GM21390 (cell line): ENCODE measurements at regions not wholly inside any gene's neighbourhood (a gene's known extent, or its start where the extent isn't known, plus 50 kb on each side); places are given as distances from the start of the nearest gene placed in this dataset.
"Not testable (repeated sequence)": the region's sequence is repeated elsewhere in the genome, so short reads cannot be mapped to it uniquely, and the experiment has no call there.

Experiments used
- ATAC-seq: cut with Tn5 transposase; IDR thresholded peaks from one replicate; pipeline ENCODE4 v1.9.1; 2021; ENCODE audit not compliant: unreplicated experiment

GRCh38 chr4:62791386-62791785 is 1591.3 kb downstream of the ADGRL3 start:
- no peak for ATAC-seq

- ATAC-seq = no peak
Measured at GRCh38 chr4:62771983-62772557, 1571.9 kb downstream of the ADGRL3 start.

- no peak for ATAC-seq
Measured at GRCh38 chr4:62740296-62740695, 1540.2 kb downstream of the ADGRL3 start.

- no peak for ATAC-seq
Measured at GRCh38 chr4:62717154-62717553, 1517.0 kb downstream of the ADGRL3 start.

GRCh38 chr4:62711575-62711974 is 1511.4 kb downstream of the ADGRL3 start:
- ATAC-seq = no peak

- peak; percentile 53 for ATAC-seq
Measured at GRCh38 chr4:62709618-62710252, 1509.6 kb downstream of the ADGRL3 start.

GRCh38 chr4:62706423-62706822 is 1506.3 kb downstream of the ADGRL3 start:
- no peak for ATAC-seq

GRCh38 chr4:62683799-62684566 is 1483.9 kb downstream of the ADGRL3 start:
- no peak for ATAC-seq

GRCh38 chr4:62676962-62677361 is 1476.8 kb downstream of the ADGRL3 start:
- ATAC-seq = no peak

GRCh38 chr4:62670514-62670913 is 1470.4 kb downstream of the ADGRL3 start:
- ATAC-seq = no peak

- no peak for ATAC-seq
Measured at GRCh38 chr4:62661821-62662220, 1461.7 kb downstream of the ADGRL3 start.

- no peak for ATAC-seq
Measured at GRCh38 chr4:62656006-62656405, 1455.9 kb downstream of the ADGRL3 start.

GRCh38 chr4:62644372-62644771 is 1444.2 kb downstream of the ADGRL3 start:
- ATAC-seq = no peak

GRCh38 chr4:62640296-62640695 is 1440.2 kb downstream of the ADGRL3 start:
- no peak for ATAC-seq

- ATAC-seq = no peak
Measured at GRCh38 chr4:62627671-62628070, 1427.5 kb downstream of the ADGRL3 start.

- no peak for ATAC-seq
Measured at GRCh38 chr4:62627141-62627540, 1427.0 kb downstream of the ADGRL3 start.

GRCh38 chr4:62622089-62622488 is 1422.0 kb downstream of the ADGRL3 start:
- ATAC-seq = no peak

GRCh38 chr4:62619971-62620370 is 1419.8 kb downstream of the ADGRL3 start:
- ATAC-seq = no peak

- ATAC-seq = no peak
Measured at GRCh38 chr4:62618042-62618441, 1417.9 kb downstream of the ADGRL3 start.

GRCh38 chr4:62601737-62602136 is 1401.6 kb downstream of the ADGRL3 start:
- ATAC-seq = no peak

GRCh38 chr4:62595265-62595664 is 1395.1 kb downstream of the ADGRL3 start:
- not testable (repeated sequence) for ATAC-seq

GRCh38 chr4:62591756-62592155 is 1391.6 kb downstream of the ADGRL3 start:
- no peak for ATAC-seq
